ENCODE measurements at regions not wholly inside any gene's neighbourhood (a gene's known extent, or its start where the extent isn't known, plus 50 kb on each side); places are given as distances from the start of the nearest gene placed in this dataset.

- no peak for DNase-seq (ENCODE audit: extremely low spot score)
- H3K27me3 ChIP-seq: peaks cover 0 to 14% (median 0%) of the 10 kb centered on the region in 4 donors
- no peaks in the 10 kb centered on the region for H3K36me3 ChIP-seq
- TF ChIP-seq POLR2A (IDR thresholded peaks at IDR 0.05; ENCODE audit: low read depth): no peak
- TF ChIP-seq EP300 (IDR thresholded peaks at IDR 0.05): no peak
- no peak for TF ChIP-seq CTCF (IDR thresholded peaks at IDR 0.05)
- TF ChIP-seq POLR2AphosphoS5 (IDR thresholded peaks at IDR 0.05): no peak
- intact Hi-C loops (cut with DNase I): no loop called here
- no peaks in the 10 kb centered on the region for H3K9me3 ChIP-seq
- no peak overlapping the region for H3K4me3 ChIP-seq
- peaks cover 0 to 3% (median 0%) of the 10 kb centered on the region in 4 donors for H3K4me1 ChIP-seq
- H3K27ac ChIP-seq (replicated peaks in 1 of 4): no peak overlapping the region
- 84% methylated on average over 4 of the region's 4 CpGs for WGBS
Observed at GRCh38 chr2:45276914-45277313, 267.7 kb upstream of the SIX2 start.

- Histone ChIP-seq H3K27me3 (peaks cover 0 to 3% (median 0%) of the 10 kb centered on the region in 4 donors), H3K4me3 (no peak overlapping the region), H3K27ac (replicated peaks in 1 of 4) (no peak overlapping the region), H3K9me3 (no peaks in the 10 kb centered on the region), H3K36me3 (no peaks in the 10 kb centered on the region), H3K4me1 (peaks cover 0 to 3% (median 0%) of the 10 kb centered on the region in 4 donors)
- intact Hi-C loops (cut with DNase I): no loop called here
- WGBS: 94% methylated on average over 1 of the region's 1 CpG
- no peak for DNase-seq (ENCODE audit: extremely low spot score)
- no peak for TF ChIP-seq POLR2AphosphoS5 (IDR thresholded peaks at IDR 0.05)
- no peak for TF ChIP-seq CTCF (IDR thresholded peaks at IDR 0.05)
Observed at GRCh38 chr2:45275806-45276205, 266.6 kb upstream of the SIX2 start.

GRCh38 chr2:45275242-45275805, 266.1 kb upstream of the SIX2 start:
- intact Hi-C loops (cut with DNase I): no loop called here
- TF ChIP-seq POLR2AphosphoS5 (IDR thresholded peaks at IDR 0.05) (no peak), EP300 (IDR thresholded peaks at IDR 0.05) (no peak), POLR2A (IDR thresholded peaks at IDR 0.05; ENCODE audit: low read depth) (no peak), CTCF (IDR thresholded peaks at IDR 0.05) (no peak)
- H3K27me3 ChIP-seq: no peaks in the 10 kb centered on the region
- no peak overlapping the region for H3K4me3 ChIP-seq
- H3K9me3 ChIP-seq: no peaks in the 10 kb centered on the region
- no peaks in the 10 kb centered on the region for H3K36me3 ChIP-seq
- H3K27ac ChIP-seq (replicated peaks in 1 of 4): no peak overlapping the region
- H3K4me1 ChIP-seq: peaks cover 0 to 3% (median 0%) of the 10 kb centered on the region in 4 donors
- no peak for DNase-seq (ENCODE audit: extremely low spot score)
- WGBS: 81% methylated on average over 4 of the region's 4 CpGs

GRCh38 chr2:45274250-45274926, 265.1 kb upstream of the SIX2 start:
- no peak overlapping the region for H3K27ac ChIP-seq (replicated peaks in 1 of 4)
- H3K27me3 ChIP-seq: no peaks in the 10 kb centered on the region
- no peaks in the 10 kb centered on the region for H3K9me3 ChIP-seq
- TF ChIP-seq EP300 (IDR thresholded peaks at IDR 0.05): no peak
- TF ChIP-seq POLR2A (IDR thresholded peaks at IDR 0.05; ENCODE audit: low read depth): no peak
- TF ChIP-seq POLR2AphosphoS5 (IDR thresholded peaks at IDR 0.05): no peak
- no peak for TF ChIP-seq CTCF (IDR thresholded peaks at IDR 0.05)
- H3K4me3 ChIP-seq: no peak overlapping the region
- H3K4me1 ChIP-seq: peaks cover 0 to 8% (median 3%) of the 10 kb centered on the region in 4 donors
- H3K36me3 ChIP-seq: no peaks in the 10 kb centered on the region
- no peak for DNase-seq (ENCODE audit: extremely low spot score)
- 65% methylated on average over 8 of the region's 8 CpGs for WGBS
- intact Hi-C loops (cut with DNase I): no loop called here

All from esophagus muscularis mucosa (tissue), 4 donors.